H1 (cell line): ENCODE measurements at regions not wholly inside any gene's neighbourhood (a gene's known extent, or its start where the extent isn't known, plus 50 kb on each side); places are given as distances from the start of the nearest gene placed in this dataset.

Source experiments
- CTCF ChIA-PET: fragments of 300-600 bp; sonication (Branson Sonifier 250); formaldehyde crosslinking; loops from one replicate; lab custom pipeline; 2021; ENCODE audit not compliant: partially characterized antibody; lab: Charles Lee
- POLR2A ChIA-PET: fragments of 300-600 bp; sonication (Branson Sonifier 250); formaldehyde crosslinking; loops from one replicate; lab custom pipeline; 2021; ENCODE audit warnings: inconsistent platforms; ENCODE audit not compliant: partially characterized antibody; lab: Charles Lee
- DNase-seq, 2 experiments: peaks; one replicate each; pipeline versions ENCODE4 v3.0.0 to v3.0.0-alpha.2; 2010 to 2022; ENCODE audit warnings: low spot score in 2 of 2, low read depth in 1 of 2, mixed read lengths in 1 of 2
- FAIRE-seq: peaks from 2 replicates; lab custom pipeline; 2011; peaks lifted over from hg19 to GRCh38; lab: Jason Lieb, UNC
- H2AFZ ChIP-seq: 2 replicates; pipeline ENCODE4 v1.8.1; 2012; ENCODE audit warnings: low read length, inconsistent platforms
- H2AK5ac ChIP-seq: 2 replicates; pipeline ENCODE4 v1.6.1; 2013; ENCODE audit warnings: low read depth, low read length
- H2BK120ac ChIP-seq: replicated peaks from 2 replicates; pipeline ENCODE3; 2013; ENCODE audit warnings: low read depth, low read length, inconsistent platforms
- H2BK12ac ChIP-seq: 2 replicates; pipeline ENCODE4 v1.6.1; 2013; ENCODE audit warnings: low read depth, low read length
- H2BK15ac ChIP-seq: 2 replicates; pipeline ENCODE4 v1.6.1; 2013; ENCODE audit warnings: low read length
- H2BK20ac ChIP-seq: 2 replicates; pipeline ENCODE4 v1.6.1; 2013; ENCODE audit warnings: low read length
- H2BK5ac ChIP-seq: 2 replicates; pipeline ENCODE4 v1.6.1; 2013; ENCODE audit warnings: low read depth, low read length
- H3K14ac ChIP-seq: 2 replicates; pipeline ENCODE4 v1.6.1; 2013; ENCODE audit warnings: inconsistent platforms; ENCODE audit not compliant: insufficient read length
- H3K18ac ChIP-seq: 2 replicates; pipeline ENCODE4 v1.6.1; 2013; ENCODE audit warnings: low read length; ENCODE audit errors: extremely low read depth
- H3K23ac ChIP-seq: 2 replicates; pipeline ENCODE4 v1.6.1; 2013; ENCODE audit warnings: inconsistent platforms; ENCODE audit not compliant: insufficient read length
- H3K23me2 ChIP-seq: 2 replicates; pipeline ENCODE4 v1.6.1; 2013; ENCODE audit warnings: low read depth, low read length
- H3K27ac ChIP-seq: 2 replicates; pipeline ENCODE4 v1.6.1; 2011; ENCODE audit warnings: low read depth, low read length, inconsistent platforms
- H3K27me3 ChIP-seq, 4 experiments: replicated peaks in 1 of 4; 1 replicate in 1 of 4; 2 replicates in 3 of 4; pipeline versions ENCODE4 v1.6.1 to v1.8.1; 2011 to 2013; ENCODE audit warnings: low read length in 3 of 4, mild to moderate bottlenecking in 3 of 4, inconsistent platforms in 2 of 4, mixed read lengths in 2 of 4, moderate library complexity in 1 of 4; ENCODE audit not compliant: control insufficient read depth in 3 of 4, insufficient read depth in 3 of 4; ENCODE audit errors: extremely low read depth in 1 of 4
- H3K36me3 ChIP-seq, 4 experiments: 2 replicates each; pipeline versions ENCODE4 v1.6.1 to v1.8.1; 2011 to 2013; ENCODE audit warnings: mild to moderate bottlenecking in 4 of 4, low read length in 3 of 4, moderate library complexity in 2 of 4, control low read depth in 1 of 4, inconsistent platforms in 1 of 4; ENCODE audit not compliant: insufficient read depth in 4 of 4, control insufficient read depth in 2 of 4
- H3K4ac ChIP-seq: replicated peaks from 2 replicates; pipeline ENCODE3; 2013; ENCODE audit warnings: low read length, low read depth, mixed read lengths, inconsistent platforms; ENCODE audit not compliant: insufficient read length
- H3K4me1 ChIP-seq, 4 experiments: replicated peaks in 1 of 4; 1 replicate in 1 of 4; 2 replicates in 3 of 4; pipeline versions ENCODE4 v1.6.1 to v1.8.1; 2011 to 2013; ENCODE audit warnings: low read length in 3 of 4, inconsistent platforms in 2 of 4, mixed read lengths in 1 of 4; ENCODE audit not compliant: insufficient read depth in 4 of 4, control insufficient read depth in 3 of 4
- H3K4me2 ChIP-seq, 2 experiments: 2 replicates each; pipeline versions ENCODE4 v1.6.1 to v1.8.1; 2011 to 2013; ENCODE audit warnings: low read depth in 2 of 2, low read length in 2 of 2, control low read depth in 1 of 2, inconsistent platforms in 1 of 2, mild to moderate bottlenecking in 1 of 2; ENCODE audit not compliant: insufficient read depth in 1 of 2
- H3K4me3 ChIP-seq, 4 experiments: fragments of 200-600, 300-600 bp in 1 of 4; sonication (generic), shearing (Covaris generic), sonication (Bioruptor Twin) in 1 of 4; 2 replicates each; pipeline versions ENCODE4 v1.5.1 to v1.8.1; 2011 to 2016; ENCODE audit warnings: low read length in 4 of 4, low read depth in 3 of 4, control low read depth in 2 of 4, inconsistent platforms in 2 of 4, mild to moderate bottlenecking in 2 of 4, mixed read lengths in 1 of 4, moderate library complexity in 1 of 4; ENCODE audit not compliant: insufficient read depth in 2 of 4; ENCODE audit errors: extremely low read depth in 1 of 4
- H3K56ac ChIP-seq: replicated peaks from 2 replicates; pipeline ENCODE3; 2013; ENCODE audit warnings: low read depth, mild to moderate bottlenecking, mixed read lengths, low read length, inconsistent platforms; ENCODE audit not compliant: insufficient read length
- H3K79me1 ChIP-seq: 2 replicates; pipeline ENCODE4 v1.6.1; 2013; ENCODE audit warnings: low read depth, low read length, control low read depth
- H3K79me2 ChIP-seq, 2 experiments: 2 replicates each; pipeline versions ENCODE4 v1.6.1 to v1.8.1; 2012 to 2013; ENCODE audit warnings: low read length in 2 of 2, mild to moderate bottlenecking in 2 of 2, inconsistent platforms in 1 of 2; ENCODE audit not compliant: insufficient read depth in 2 of 2, control insufficient read depth in 1 of 2
- H3K9ac ChIP-seq, 4 experiments: replicated peaks in 1 of 4; 1 replicate in 1 of 4; 2 replicates in 3 of 4; pipeline versions ENCODE4 v1.6.1 to v1.8.1; 2011 to 2013; ENCODE audit warnings: low read depth in 3 of 4, low read length in 3 of 4, control low read depth in 2 of 4, mild to moderate bottlenecking in 2 of 4, moderate library complexity in 2 of 4, inconsistent platforms in 1 of 4; ENCODE audit errors: extremely low read depth in 1 of 4
- H3K9me3 ChIP-seq, 2 experiments: 2 replicates each; pipeline versions ENCODE4 v1.6.1 to v1.8.1; 2012 to 2013; ENCODE audit warnings: mild to moderate bottlenecking in 2 of 2, moderate library complexity in 2 of 2, control low read depth in 1 of 2, inconsistent platforms in 1 of 2, low read depth in 1 of 2, low read length in 1 of 2, mixed read lengths in 1 of 2; ENCODE audit not compliant: insufficient read depth in 2 of 2
- H4K20me1 ChIP-seq, 2 experiments: replicated peaks in 1 of 2; 2 replicates each; pipeline versions ENCODE3 to v1.8.1; 2011 to 2013; ENCODE audit warnings: inconsistent platforms in 2 of 2, low read length in 2 of 2, mild to moderate bottlenecking in 1 of 2; ENCODE audit not compliant: insufficient read depth in 2 of 2, control insufficient read depth in 1 of 2
- H4K5ac ChIP-seq: 2 replicates; pipeline ENCODE4 v1.6.1; 2013; ENCODE audit warnings: low read length, low read depth, mixed read lengths, inconsistent platforms; ENCODE audit not compliant: insufficient read length
- H4K8ac ChIP-seq: 2 replicates; pipeline ENCODE4 v1.8.0; 2013; ENCODE audit warnings: mild to moderate bottlenecking, moderate library complexity, low read length, inconsistent platforms; ENCODE audit not compliant: insufficient read depth; ENCODE audit errors: extremely low read depth
- H4K91ac ChIP-seq: replicated peaks from 2 replicates; pipeline ENCODE3; 2013; ENCODE audit warnings: low read length, mixed read lengths, inconsistent platforms; ENCODE audit not compliant: insufficient read length
- ASH2L ChIP-seq: fragments of 200-600, 300-600 bp; sonication (generic); IDR thresholded peaks from one replicate; pipeline ENCODE4 v1.7.1; 2017; ENCODE audit warnings: low read length
- CTBP2 ChIP-seq: IDR thresholded peaks from 2 replicates; pipeline ENCODE4 v1.7.0; 2011; ENCODE audit warnings: borderline replicate concordance, mild to moderate bottlenecking, moderate library complexity, mixed read lengths, low read length; ENCODE audit not compliant: insufficient read depth, insufficient read length
- EP300 ChIP-seq, 2 experiments: IDR thresholded peaks; 1 replicate in 1 of 2; 2 replicates in 1 of 2; pipeline ENCODE4 v1.6.1; 2011 to 2012; ENCODE audit warnings: low read depth in 2 of 2, low read length in 2 of 2, mild to moderate bottlenecking in 2 of 2, borderline replicate concordance in 1 of 2, inconsistent platforms in 1 of 2, moderate library complexity in 1 of 2
- RAD21 ChIP-seq, 2 experiments: IDR thresholded peaks in 1 of 2; conservative IDR thresholded peaks in 1 of 2; 2 replicates each; pipeline ENCODE4 v1.6.1; 2011; ENCODE audit warnings: low read depth in 2 of 2, low read length in 2 of 2, improper control_type of control experiment in 1 of 2, inconsistent platforms in 1 of 2, mild to moderate bottlenecking in 1 of 2, moderate library complexity in 1 of 2
- SIN3A ChIP-seq, 2 experiments: IDR thresholded peaks in 1 of 2; conservative IDR thresholded peaks in 1 of 2; 2 replicates each; pipeline ENCODE4 v1.6.1; 2011 to 2012; ENCODE audit warnings: low read length in 2 of 2, improper control_type of control experiment in 1 of 2, low read depth in 1 of 2, mild to moderate bottlenecking in 1 of 2
- WGBS, 2 experiments: shearing (Covaris generic) in 1 of 2; methylation state at CpG; one replicate each; pipeline versions ENCODE4 v1.1.6 to v1.1.7; 2013 to 2015; ENCODE audit warnings: low lambda C conversion rate in 2 of 2, mixed read lengths in 2 of 2, inconsistent platforms in 1 of 2, low coverage in 1 of 2, missing lambda C conversion rate in 1 of 2; ENCODE audit not compliant: insufficient replicate concordance in 2 of 2, insufficient coverage in 1 of 2, insufficient read length in 1 of 2; ENCODE audit errors: extremely low coverage in 1 of 2, missing lambda C conversion rate in 1 of 2; 5-methylcytosine and 5-hydroxymethylcytosine counted together
- TF ChIP-seq, protein P1 (sequence below): IDR thresholded peaks from 2 replicates; pipeline ENCODE4 v1.6.1; 2012; ENCODE audit warnings: inconsistent platforms
- TF ChIP-seq, protein P2 (sequence below): IDR thresholded peaks from 2 replicates; pipeline ENCODE4 v1.6.1; 2012; ENCODE audit warnings: low read length, inconsistent platforms

DNA sequence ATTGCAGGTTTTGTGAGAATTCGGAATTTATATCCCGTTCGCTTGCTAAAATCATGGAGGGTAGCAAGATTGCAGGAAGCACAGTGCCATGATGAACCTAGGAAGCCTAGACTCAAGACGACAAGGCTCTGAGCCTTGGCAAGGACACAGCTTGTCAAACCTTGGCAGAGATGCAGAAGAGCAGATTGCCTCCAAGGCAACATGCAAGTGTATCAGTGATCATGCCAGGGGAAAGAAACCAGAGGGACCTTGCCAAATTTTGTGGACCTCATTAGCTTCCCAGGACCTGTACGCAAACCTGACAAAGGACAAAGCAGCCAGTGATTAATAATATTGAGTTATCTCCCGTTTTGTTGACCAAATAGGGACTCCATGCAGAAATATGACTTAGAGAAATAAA, 159.7 kb downstream of the GOLIM4 start:
- Histone ChIP-seq H3K4me3 (no peak overlapping the region), H2AK5ac (no peak overlapping the region), H3K79me1 (no peaks in the 10 kb centered on the region), H2BK20ac (no peak overlapping the region), H3K4me2 (no peak overlapping the region), H3K27me3 (no peaks in the 10 kb centered on the region), H3K36me3 (peaks cover 0 to 2% (median 0%) of the 10 kb centered on the region in 4 experiments; a peak in 1 of 8 replicates), H3K23ac (no peak overlapping the region), H2BK15ac (no peak overlapping the region), H4K8ac (no peak overlapping the region), H2BK120ac (peak overlapping the region; percentile 56), H3K9me3 (no peaks in the 10 kb centered on the region), H3K56ac (no peak overlapping the region), H3K4ac (no peak overlapping the region), H3K4me1 (no peaks in the 10 kb centered on the region; a peak in 1 of 7 replicates), H4K5ac (no peak overlapping the region), H4K91ac (no peak overlapping the region)
- WGBS, 2 experiments, result 84% methylated on average over 6 of the region's 6 CpGs; no CpG with 5 or more reads in 1 of the 2 experiments
- DNase-seq, result no peak
- TF ChIP-seq, protein P1, sequence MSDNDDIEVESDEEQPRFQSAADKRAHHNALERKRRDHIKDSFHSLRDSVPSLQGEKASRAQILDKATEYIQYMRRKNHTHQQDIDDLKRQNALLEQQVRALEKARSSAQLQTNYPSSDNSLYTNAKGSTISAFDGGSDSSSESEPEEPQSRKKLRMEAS, result no peak
- TF ChIP-seq CTBP2 (no peak), RAD21 (IDR thresholded peaks at IDR 0.05 in 1 of 2, conservative IDR thresholded peaks at IDR 0.05 in 1 of 2; ENCODE audit: low read depth in 2 of 2, low read length in 2 of 2) (no peak), SIN3A (conservative IDR thresholded peaks at IDR 0.05 in 1 of 2, IDR thresholded peaks at IDR 0.05 in 1 of 2; ENCODE audit: low read depth in 1 of 2, low read length in 2 of 2) (no peak), EP300 (IDR thresholded peaks at IDR 0.05; ENCODE audit: borderline replicate concordance in 1 of 2, low read depth in 2 of 2, low read length in 2 of 2) (no peak), ASH2L (no peak)
- TF ChIP-seq, protein P2, sequence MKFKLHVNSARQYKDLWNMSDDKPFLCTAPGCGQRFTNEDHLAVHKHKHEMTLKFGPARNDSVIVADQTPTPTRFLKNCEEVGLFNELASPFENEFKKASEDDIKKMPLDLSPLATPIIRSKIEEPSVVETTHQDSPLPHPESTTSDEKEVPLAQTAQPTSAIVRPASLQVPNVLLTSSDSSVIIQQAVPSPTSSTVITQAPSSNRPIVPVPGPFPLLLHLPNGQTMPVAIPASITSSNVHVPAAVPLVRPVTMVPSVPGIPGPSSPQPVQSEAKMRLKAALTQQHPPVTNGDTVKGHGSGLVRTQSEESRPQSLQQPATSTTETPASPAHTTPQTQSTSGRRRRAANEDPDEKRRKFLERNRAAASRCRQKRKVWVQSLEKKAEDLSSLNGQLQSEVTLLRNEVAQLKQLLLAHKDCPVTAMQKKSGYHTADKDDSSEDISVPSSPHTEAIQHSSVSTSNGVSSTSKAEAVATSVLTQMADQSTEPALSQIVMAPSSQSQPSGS, result no peak
- TF ChIP-seq, all 59 proteins: peak for 0
- ChIA-PET POLR2A (no interaction called here), CTCF (interaction anchor here (0.9 to 1.2 kb wide), 3 partner anchors 9 to 105 kb away, joined by 5 to 7 read pairs (median 7); no protein-coding TSS in a partner anchor)
- no peaks in the 10 kb centered on the region for H3K23me2 ChIP-seq
- FAIRE-seq, result no peak
- H3K14ac ChIP-seq, result no peak overlapping the region
- no peaks in the 10 kb centered on the region for H4K20me1 ChIP-seq
- no peaks in the 10 kb centered on the region for H3K79me2 ChIP-seq
- no peak overlapping the region for H3K9ac ChIP-seq
- no peak overlapping the region for H2BK12ac ChIP-seq
- no peak overlapping the region for H3K18ac ChIP-seq
- peak overlapping the region; percentile 54; the same call in 1 of the 2 replicates for H2AFZ ChIP-seq
- no peak overlapping the region for H3K27ac ChIP-seq
- no peak overlapping the region; the same call in 1 of the 2 replicates for H2BK5ac ChIP-seq
